Suppressor macrophage treated with lipopolysaccharide for 4 hours (primary cell): ENCODE measurements at regions not wholly inside any gene's neighbourhood (a gene's known extent, or its start where the extent isn't known, plus 50 kb on each side); places are given as distances from the start of the nearest gene placed in this dataset.

Source experiments
- DNase-seq: peaks from one replicate; pipeline ENCODE4 v3.0.0-alpha.2; 2020

GRCh38 chr6:21648475-21649050 is 55.0 kb downstream of the SOX4 start:
- no peak for DNase-seq

GRCh38 chr6:21653323-21653722 is 59.8 kb downstream of the SOX4 start:
- no peak for DNase-seq

GRCh38 chr6:21653905-21654304 is 60.4 kb downstream of the SOX4 start:
- DNase-seq: no peak

GRCh38 chr6:21654361-21654760 is 60.8 kb downstream of the SOX4 start:
- DNase-seq: no peak

- no peak for DNase-seq
Observed at GRCh38 chr6:21663966-21664313, 70.4 kb downstream of the SOX4 start.

- peak; percentile 52 for DNase-seq
Observed at GRCh38 chr6:21664314-21665109, 71.0 kb downstream of the SOX4 start.

GRCh38 chr6:21665110-21665391 is 71.5 kb downstream of the SOX4 start:
- DNase-seq: no peak

- DNase-seq: peak; percentile 30
Observed at GRCh38 chr6:21665392-21666200, 72.0 kb downstream of the SOX4 start.

- no peak for DNase-seq
Observed at GRCh38 chr6:21666201-21666691, 72.7 kb downstream of the SOX4 start.

GRCh38 chr6:21666853-21667681 is 73.5 kb downstream of the SOX4 start:
- peak; percentile 12 for DNase-seq

- DNase-seq: no peak
Observed at GRCh38 chr6:21668795-21669194, 75.2 kb downstream of the SOX4 start.

GRCh38 chr6:21676769-21677168 is 83.2 kb downstream of the SOX4 start:
- no peak for DNase-seq

GRCh38 chr6:21678990-21679389 is 85.4 kb downstream of the SOX4 start:
- DNase-seq: no peak

GRCh38 chr6:21679761-21680265 is 86.3 kb downstream of the SOX4 start:
- no peak for DNase-seq

- no peak for DNase-seq
Observed at GRCh38 chr6:21680611-21681010, 87.1 kb downstream of the SOX4 start.

GRCh38 chr6:21690489-21690888 is 96.9 kb downstream of the SOX4 start:
- DNase-seq: no peak

- no peak for DNase-seq
Observed at GRCh38 chr6:21691685-21692346, 98.3 kb downstream of the SOX4 start.

- DNase-seq: no peak
Observed at GRCh38 chr6:21692721-21693120, 99.2 kb downstream of the SOX4 start.

GRCh38 chr6:21694168-21694567 is 100.6 kb downstream of the SOX4 start:
- DNase-seq: no peak

GRCh38 chr6:21707524-21708319 is 114.2 kb downstream of the SOX4 start:
- peak; percentile 0 for DNase-seq

- no peak for DNase-seq
Observed at GRCh38 chr6:21708320-21708580, 114.7 kb downstream of the SOX4 start.

- DNase-seq: no peak
Observed at GRCh38 chr6:21710216-21710615, 116.7 kb downstream of the SOX4 start.
